ENCODE measurements at regions not wholly inside any gene's neighbourhood (a gene's known extent, or its start where the extent isn't known, plus 50 kb on each side); places are given as distances from the start of the nearest gene placed in this dataset.

DNA sequence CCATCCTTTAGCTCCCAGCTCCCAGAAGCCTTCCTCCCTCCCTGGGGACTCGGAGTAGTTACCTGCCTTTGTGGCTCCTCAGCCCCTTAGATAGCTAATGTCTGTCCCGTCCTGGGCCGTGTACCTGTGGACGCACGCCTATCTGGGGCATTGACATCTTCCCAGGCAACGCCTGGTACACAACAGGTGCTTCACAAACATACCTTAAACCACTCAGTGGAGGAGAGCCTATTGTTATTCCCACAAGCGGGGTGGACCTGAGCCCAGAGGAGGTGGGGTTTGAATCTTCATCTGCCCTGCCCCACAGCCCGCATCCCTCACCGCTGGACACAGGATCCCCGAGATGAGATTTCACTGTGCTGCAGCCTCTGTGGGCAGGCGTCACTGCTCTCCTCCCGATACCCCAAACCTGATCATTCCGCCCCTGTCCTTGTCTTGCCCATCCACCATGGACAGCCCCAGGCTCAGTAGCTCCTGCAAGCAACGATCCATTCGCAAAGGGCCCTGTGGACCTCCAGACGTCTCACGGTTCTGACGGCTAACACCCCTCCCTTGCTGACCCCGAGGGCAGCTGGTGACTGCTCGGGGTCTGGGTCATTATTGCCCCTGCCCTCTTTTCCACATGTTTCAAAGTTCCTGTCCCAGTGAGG lies 73.8 kb upstream of the SHISAL1 start:
- no peak overlapping the region for H3K27ac ChIP-seq (ENCODE audit: extremely low read depth, low read depth, low read length)
- POLR2A ChIA-PET: no interaction called here
- H3K4me3 ChIP-seq (ENCODE audit: low read depth, low read length): no peak overlapping the region
- no peaks in the 10 kb centered on the region for H3K9me3 ChIP-seq (ENCODE audit: control insufficient read depth, insufficient read depth, low read depth, low read length)
- CTCF ChIA-PET: interaction anchor here (0.8 kb wide), 1 partner anchor 76 kb away, joined by 3 read pairs; no protein-coding TSS in a partner anchor
- TF ChIP-seq ZNF350 (tag by site-specific recombination; IDR thresholded peaks at IDR 0.05) (no peak), HOXC10 (CRISPR knock-in tag; IDR thresholded peaks at IDR 0.05) (no peak), GLI4 (tag by site-specific recombination; IDR thresholded peaks at IDR 0.05) (no peak), ZBTB21 (tag by site-specific recombination; IDR thresholded peaks at IDR 0.05) (no peak), ZNF571 (tag by site-specific recombination; IDR thresholded peaks at IDR 0.05) (no peak), FEZF1 (tag by site-specific recombination; IDR thresholded peaks at IDR 0.05) (no peak), KLF1 (tag by site-specific recombination; IDR thresholded peaks at IDR 0.05) (no peak), BCL11B (tag by site-specific recombination; IDR thresholded peaks at IDR 0.05; ENCODE audit: low read depth) (no peak), MZF1 (tag by site-specific recombination; IDR thresholded peaks at IDR 0.05; ENCODE audit: borderline replicate concordance) (no peak), ZNF121 (tag by site-specific recombination; IDR thresholded peaks at IDR 0.05) (no peak), ZNF747 (tag by site-specific recombination; IDR thresholded peaks at IDR 0.05) (no peak)
- TF ChIP-seq, protein P1, sequence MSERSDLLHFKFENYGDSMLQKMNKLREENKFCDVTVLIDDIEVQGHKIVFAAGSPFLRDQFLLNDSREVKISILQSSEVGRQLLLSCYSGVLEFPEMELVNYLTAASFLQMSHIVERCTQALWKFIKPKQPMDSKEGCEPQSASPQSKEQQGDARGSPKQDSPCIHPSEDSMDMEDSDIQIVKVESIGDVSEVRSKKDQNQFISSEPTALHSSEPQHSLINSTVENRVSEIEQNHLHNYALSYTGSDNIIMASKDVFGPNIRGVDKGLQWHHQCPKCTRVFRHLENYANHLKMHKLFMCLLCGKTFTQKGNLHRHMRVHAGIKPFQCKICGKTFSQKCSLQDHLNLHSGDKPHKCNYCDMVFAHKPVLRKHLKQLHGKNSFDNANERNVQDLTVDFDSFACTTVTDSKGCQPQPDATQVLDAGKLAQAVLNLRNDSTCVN (tag by site-specific recombination; optimal IDR thresholded peaks at IDR 0.05): no peak
- TF ChIP-seq, protein P2, sequence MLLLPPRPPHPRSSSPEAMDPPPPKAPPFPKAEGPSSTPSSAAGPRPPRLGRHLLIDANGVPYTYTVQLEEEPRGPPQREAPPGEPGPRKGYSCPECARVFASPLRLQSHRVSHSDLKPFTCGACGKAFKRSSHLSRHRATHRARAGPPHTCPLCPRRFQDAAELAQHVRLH (tag by site-specific recombination; IDR thresholded peaks at IDR 0.05): no peak
- TF ChIP-seq, protein P3, sequence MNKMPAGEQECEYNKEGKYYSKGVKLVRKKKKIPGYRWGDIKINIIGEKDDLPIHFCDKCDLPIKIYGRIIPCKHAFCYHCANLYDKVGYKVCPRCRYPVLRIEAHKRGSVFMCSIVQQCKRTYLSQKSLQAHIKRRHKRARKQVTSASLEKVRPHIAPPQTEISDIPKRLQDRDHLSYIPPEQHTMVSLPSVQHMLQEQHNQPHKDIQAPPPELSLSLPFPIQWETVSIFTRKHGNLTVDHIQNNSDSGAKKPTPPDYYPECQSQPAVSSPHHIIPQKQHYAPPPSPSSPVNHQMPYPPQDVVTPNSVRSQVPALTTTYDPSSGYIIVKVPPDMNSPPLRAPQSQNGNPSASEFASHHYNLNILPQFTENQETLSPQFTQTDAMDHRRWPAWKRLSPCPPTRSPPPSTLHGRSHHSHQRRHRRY (tag by site-specific recombination; IDR thresholded peaks at IDR 0.05): no peak
- TF ChIP-seq, protein P4, sequence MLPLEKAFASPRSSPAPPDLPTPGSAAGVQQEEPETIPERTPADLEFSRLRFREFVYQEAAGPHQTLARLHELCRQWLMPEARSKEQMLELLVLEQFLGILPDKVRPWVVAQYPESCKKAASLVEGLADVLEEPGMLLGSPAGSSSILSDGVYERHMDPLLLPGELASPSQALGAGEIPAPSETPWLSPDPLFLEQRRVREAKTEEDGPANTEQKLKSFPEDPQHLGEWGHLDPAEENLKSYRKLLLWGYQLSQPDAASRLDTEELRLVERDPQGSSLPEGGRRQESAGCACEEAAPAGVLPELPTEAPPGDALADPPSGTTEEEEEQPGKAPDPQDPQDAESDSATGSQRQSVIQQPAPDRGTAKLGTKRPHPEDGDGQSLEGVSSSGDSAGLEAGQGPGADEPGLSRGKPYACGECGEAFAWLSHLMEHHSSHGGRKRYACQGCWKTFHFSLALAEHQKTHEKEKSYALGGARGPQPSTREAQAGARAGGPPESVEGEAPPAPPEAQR (tag by site-specific recombination; IDR thresholded peaks at IDR 0.05): no peak
- TF ChIP-seq, protein P5, sequence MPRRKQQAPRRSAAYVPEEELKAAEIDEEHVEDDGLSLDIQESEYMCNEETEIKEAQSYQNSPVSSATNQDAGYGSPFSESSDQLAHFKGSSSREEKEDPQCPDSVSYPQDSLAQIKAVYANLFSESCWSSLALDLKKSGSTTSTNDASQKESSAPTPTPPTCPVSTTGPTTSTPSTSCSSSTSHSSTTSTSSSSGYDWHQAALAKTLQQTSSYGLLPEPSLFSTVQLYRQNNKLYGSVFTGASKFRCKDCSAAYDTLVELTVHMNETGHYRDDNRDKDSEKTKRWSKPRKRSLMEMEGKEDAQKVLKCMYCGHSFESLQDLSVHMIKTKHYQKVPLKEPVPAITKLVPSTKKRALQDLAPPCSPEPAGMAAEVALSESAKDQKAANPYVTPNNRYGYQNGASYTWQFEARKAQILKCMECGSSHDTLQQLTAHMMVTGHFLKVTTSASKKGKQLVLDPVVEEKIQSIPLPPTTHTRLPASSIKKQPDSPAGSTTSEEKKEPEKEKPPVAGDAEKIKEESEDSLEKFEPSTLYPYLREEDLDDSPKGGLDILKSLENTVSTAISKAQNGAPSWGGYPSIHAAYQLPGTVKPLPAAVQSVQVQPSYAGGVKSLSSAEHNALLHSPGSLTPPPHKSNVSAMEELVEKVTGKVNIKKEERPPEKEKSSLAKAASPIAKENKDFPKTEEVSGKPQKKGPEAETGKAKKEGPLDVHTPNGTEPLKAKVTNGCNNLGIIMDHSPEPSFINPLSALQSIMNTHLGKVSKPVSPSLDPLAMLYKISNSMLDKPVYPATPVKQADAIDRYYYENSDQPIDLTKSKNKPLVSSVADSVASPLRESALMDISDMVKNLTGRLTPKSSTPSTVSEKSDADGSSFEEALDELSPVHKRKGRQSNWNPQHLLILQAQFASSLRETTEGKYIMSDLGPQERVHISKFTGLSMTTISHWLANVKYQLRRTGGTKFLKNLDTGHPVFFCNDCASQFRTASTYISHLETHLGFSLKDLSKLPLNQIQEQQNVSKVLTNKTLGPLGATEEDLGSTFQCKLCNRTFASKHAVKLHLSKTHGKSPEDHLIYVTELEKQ (tag by site-specific recombination; IDR thresholded peaks at IDR 0.05; ENCODE audit: borderline replicate concordance): no peak
- TF ChIP-seq, protein P6, sequence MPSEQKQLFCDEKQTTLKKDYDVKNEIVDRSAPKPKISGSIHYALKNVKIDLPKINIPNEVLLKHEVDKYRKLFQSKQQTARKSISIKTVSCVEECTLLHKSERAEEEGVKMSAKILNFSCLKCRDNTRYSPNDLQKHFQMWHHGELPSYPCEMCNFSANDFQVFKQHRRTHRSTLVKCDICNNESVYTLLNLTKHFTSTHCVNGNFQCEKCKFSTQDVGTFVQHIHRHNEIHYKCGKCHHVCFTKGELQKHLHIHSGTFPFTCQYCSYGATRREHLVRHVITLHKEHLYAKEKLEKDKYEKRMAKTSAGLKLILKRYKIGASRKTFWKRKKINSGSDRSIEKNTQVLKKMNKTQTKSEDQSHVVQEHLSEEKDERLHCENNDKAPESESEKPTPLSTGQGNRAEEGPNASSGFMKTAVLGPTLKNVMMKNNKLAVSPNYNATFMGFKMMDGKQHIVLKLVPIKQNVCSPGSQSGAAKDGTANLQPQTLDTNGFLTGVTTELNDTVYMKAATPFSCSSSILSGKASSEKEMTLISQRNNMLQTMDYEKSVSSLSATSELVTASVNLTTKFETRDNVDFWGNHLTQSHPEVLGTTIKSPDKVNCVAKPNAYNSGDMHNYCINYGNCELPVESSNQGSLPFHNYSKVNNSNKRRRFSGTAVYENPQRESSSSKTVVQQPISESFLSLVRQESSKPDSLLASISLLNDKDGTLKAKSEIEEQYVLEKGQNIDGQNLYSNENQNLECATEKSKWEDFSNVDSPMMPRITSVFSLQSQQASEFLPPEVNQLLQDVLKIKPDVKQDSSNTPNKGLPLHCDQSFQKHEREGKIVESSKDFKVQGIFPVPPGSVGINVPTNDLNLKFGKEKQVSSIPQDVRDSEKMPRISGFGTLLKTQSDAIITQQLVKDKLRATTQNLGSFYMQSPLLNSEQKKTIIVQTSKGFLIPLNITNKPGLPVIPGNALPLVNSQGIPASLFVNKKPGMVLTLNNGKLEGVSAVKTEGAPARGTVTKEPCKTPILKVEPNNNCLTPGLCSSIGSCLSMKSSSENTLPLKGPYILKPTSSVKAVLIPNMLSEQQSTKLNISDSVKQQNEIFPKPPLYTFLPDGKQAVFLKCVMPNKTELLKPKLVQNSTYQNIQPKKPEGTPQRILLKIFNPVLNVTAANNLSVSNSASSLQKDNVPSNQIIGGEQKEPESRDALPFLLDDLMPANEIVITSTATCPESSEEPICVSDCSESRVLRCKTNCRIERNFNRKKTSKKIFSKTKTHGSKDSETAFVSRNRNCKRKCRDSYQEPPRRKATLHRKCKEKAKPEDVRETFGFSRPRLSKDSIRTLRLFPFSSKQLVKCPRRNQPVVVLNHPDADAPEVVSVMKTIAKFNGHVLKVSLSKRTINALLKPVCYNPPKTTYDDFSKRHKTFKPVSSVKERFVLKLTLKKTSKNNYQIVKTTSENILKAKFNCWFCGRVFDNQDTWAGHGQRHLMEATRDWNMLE (tag by site-specific recombination; conservative IDR thresholded peaks at IDR 0.05; ENCODE audit: low read depth): no peak
- H3K4me1 ChIP-seq (ENCODE audit: control insufficient read depth, insufficient read depth, low read length): no peaks in the 10 kb centered on the region
- no peaks in the 10 kb centered on the region for H3K36me3 ChIP-seq (ENCODE audit: control insufficient read depth in 2 of 2, insufficient read depth in 1 of 2, low read length in 2 of 2)
